Stimulated activated CD8-positive, alpha-beta memory T cell treated with anti-CD3 and anti-CD28 coated beads, Interleukin-4, amount 100 ng/mL, for 24 hours (primary cell): ENCODE measurements at regions not wholly inside any gene's neighbourhood (a gene's known extent, or its start where the extent isn't known, plus 50 kb on each side); places are given as distances from the start of the nearest gene placed in this dataset.
"Not testable (repeated sequence)": the region's sequence is repeated elsewhere in the genome, so short reads cannot be mapped to it uniquely, and the experiment has no call there.

Source experiments
- DNase-seq: peaks from one replicate; pipeline ENCODE4 v3.0.0-alpha.2; 2020; ENCODE audit warnings: low read depth

DNA sequence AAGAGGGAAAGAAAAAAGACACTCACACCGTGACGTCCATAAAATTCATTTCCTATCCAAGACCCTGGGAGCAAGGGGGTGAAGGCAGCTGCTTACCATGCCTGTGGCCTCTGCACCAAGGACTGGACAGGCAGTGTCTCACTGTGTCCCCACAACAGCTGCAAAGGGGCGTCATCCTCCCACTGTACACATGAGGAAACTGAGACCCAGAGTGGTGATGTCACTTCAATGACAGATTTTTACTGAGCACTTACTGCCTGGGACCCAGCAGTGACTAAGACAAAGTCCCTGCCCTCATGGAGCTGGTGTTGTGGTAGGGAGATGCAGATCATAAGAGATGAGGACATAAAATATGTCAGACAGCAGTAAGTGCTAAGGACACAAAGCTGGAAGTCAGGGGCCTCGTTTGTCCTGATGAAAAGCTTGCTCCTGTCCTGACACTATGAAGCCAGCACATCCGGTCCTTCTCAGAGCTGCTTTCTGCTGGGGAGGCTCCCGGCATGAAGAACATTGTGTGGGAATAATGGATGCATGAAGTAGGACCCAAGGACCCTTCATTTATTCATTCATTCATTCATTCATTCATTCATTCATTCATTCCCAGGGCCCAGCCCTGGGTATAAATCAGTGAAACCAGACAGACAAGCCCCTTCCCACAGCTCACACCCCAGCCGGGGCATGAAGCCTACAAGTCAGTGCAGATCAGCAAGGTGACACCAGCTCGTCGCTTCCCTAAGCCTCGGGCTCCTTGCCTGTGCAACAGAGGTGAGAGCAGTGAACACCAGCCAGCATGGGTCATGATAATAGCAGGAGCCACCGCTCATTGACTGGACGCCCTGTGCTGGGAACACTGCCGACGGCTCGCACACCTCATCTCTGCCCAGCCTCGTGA, 473.7 kb downstream of the MATN1 start:
- no peak for DNase-seq

DNA sequence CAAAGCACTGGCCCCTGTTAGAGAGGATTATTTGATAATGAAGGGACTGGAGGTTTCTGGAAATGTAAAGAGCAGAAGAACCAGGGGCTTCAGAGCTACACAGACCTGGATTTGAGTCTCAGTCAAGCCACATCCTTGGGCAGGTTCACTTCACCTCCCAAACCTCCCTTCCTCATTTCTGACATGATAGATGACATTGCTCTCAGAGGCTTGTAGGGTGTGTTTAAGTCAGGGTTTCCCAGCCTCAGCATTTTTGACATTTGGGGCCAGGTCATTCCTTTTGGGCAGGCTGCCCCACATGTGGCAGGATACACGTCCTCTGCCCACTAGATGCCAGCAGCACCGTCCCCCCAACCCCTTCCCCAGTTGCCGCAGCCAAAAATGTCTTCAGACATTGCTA, 474.6 kb downstream of the MATN1 start:
- DNase-seq, result no peak

DNA sequence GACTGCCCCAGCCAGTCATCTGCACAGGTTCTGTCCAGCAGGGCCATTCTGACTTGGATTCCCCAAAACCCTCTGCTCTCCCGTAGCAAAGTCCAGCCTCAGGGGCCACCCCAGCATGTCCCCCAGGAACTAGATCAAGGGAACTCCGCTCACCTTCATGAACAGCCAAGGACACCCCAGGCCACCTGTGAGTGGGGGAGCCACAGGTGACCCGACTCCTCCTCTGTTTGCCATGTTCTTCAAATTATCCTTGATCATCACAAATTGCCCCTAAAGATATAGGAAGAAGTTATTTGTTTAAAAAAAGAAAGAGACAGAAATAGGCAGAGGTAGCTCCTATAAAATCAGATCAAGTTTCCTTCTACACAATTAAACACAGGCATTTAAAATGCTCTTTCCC, 475.0 kb downstream of the MATN1 start:
- no peak for DNase-seq

DNA sequence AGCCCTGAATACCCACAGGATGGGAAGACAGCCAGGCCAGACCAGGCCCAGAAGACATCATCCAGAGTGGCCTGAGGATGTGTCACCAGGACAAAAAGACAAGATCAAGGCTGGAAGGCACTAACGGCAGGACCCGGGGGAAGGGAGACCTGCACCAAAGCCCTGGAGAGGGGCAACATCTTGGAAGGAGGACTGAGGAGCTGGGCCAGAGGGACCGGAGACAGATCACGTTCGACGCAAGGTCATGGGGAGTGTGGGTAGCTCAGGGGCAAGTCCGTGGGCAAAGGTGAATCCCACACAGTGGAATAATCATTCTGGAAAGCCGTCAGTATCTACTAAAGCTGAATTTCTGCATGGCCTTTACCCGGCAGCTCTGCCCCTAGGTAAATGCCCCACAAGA, 478.6 kb downstream of the MATN1 start:
- no peak for DNase-seq

DNA sequence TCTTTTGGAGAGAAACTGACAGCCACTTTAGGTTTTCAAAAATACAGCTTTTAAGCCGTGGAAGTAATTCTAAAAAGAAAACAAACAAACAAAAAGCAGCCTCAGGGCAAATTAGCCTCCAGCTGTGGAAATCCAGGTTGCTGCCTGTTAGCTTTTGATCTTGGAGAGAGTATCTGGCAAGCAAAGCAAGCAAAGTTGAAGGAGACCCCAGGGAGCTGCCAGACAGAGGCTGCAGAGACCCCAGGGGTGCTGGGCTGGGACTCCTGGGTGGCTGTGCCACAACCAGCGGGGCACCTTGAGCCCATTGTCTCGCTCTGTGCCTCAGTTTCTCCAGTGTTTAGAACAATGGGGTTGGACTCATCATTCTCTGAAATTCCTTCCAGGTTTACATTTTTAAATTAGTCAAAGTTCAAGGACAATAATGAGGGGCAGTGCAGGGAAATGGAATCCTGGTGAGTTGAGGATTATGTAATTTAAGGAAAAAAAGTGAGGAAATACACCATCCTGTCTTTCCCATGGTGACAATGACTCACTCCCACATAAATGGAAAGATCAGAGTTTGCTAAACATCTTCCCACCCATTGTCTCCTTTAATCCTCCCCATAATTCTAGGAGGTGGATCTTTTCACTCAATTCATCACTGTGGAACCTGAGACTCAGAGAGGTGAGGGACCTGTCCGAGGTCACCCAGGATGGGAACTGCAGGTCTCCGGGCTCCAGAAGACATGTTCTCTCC, 480.5 kb downstream of the MATN1 start:
- no peak for DNase-seq

DNA sequence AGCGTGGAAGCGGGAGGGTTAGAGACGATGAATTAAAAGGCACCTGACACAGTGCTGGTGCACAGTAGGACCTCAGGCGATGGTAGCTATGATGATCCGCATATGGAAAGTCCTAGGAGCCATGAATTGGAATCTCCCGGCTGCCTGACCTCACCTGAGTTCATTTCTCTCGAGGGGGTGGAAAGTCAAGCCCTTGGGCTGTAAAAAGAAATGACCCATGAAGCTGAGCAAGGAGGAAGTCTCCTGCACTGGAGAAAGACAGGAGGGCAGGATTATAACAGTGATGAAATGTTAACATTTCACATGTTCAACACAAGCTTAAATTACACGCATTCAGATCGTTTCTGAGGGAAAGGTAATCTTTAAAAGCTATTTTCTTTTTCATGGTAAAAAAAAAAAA, 481.2 kb downstream of the MATN1 start:
- no peak for DNase-seq

DNA sequence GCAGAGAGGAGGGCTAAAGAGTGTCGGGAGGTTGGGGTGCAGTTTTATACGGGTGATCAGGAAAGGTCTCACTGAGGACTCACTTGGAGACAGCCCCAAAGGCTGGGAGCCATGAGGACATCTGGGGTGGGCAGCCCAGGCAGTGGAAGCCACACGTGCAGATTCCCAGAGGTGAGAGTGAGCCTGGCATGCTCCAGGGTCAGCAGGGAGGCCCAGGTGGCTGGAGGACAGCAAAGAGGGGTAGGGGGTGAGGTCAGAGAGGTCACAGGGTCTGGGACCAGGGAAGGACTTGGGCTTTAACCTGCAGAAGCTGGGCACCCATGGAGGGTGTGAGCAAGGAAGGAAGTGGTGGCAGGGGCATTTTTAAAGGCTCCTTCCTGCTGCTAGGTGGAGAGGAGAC, 481.7 kb downstream of the MATN1 start:
- DNase-seq, result no peak

DNA sequence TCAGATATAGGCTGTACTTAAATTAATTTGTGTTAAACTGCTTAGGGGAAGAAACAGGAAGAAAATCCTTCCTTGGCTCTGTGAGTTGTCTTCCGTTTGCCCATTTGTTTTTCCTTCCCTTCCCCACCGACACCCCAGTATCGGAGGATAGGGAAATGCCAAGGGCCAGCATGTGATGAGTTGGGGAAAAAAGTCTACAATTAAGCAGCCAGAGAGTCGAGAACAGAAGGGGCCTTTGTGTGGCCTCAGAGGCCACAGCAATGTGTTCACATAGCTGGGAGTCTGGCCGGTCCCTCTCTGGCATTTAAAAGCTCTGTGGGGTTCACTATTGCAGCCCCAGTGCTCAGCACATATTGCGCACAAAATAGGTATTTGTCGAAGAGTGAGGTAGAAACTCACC, 489.3 kb downstream of the MATN1 start:
- DNase-seq, result no peak

DNA sequence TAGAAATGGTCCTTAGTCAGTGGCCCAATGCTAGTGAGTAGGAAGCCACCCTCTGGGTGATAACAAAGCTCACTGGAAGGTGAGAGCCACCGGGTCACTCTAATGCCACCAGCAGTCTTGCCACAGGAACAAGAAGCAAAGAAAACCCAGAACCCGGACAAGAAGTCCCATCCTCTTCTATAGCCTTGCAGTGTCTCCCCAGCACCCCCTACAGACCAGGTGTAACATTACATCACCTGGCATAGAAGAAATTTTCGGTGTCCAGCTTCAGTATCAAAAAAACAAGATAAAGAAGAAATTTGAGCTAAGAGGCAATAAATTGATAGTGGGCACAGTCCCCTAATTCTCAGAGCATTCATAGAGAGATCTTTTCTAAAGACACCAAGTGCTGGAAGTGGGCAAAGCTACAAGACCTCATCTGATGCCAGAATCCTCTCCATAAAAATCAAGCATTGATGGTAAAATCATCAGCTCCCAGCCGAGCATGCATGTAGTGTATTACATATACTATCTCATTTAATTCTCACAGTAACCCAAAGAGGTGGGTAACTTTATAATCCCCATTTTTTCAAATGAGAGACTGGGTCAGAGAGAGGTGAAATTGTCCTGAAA, 491.0 kb downstream of the MATN1 start:
- DNase-seq, result no peak

DNA sequence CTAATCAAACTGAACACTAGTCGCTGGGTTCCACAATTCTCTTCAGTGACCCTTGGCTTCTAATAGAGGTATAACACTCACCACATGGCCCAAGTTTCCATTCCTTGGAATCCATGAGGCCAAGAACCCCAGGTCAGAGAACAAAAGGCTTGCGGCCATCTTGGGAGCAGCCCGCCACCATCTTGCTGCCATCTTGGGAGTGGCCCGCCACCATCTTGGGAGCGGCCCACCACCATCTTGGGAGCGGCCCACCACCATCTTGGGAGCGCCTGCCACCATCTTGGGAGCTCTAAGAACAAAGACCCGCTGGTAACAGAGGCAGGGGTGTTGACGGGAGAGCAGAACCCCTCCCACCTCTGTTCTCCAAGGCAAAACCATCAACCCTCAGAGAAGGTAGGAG, 493.4 kb downstream of the MATN1 start:
- no peak for DNase-seq

DNA sequence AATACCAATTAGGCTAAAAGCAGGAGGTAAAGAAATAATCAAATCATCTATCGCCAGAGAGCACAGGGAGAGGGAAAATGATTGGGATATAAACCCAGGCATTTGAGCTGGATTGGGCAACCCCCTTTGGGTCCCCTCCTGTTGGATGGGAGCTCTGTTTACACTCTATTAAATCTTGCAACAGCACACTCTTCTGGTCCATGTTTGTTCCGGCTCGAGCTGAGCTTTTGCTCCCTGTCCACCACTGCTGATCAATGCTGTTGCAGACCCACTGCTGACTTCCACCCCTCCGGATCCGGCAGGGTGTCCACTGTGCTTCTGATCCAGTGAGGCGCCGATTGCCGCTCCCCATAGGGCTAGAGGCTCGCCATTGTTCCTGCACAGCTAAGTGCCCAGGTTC, 493.8 kb downstream of the MATN1 start:
- no peak for DNase-seq

DNA sequence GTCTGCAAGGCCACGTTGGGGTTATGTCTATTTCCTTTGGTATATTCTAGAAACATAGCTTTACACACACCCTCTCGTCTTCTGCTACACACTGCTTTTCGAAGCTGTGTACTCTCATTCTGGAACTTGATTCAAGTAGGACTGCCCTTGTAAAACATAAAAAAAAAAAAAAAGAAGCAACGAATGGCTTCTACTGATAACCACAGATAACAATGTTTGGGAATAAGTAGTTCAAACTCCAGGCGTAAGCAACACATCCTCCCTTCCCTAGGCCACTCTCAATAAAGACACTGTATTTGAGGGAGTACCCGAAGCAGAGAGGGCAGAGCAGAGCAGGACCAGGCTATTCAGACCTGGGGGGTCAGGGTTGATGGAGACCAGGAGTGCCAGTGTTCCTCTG, 496.7 kb downstream of the MATN1 start:
- DNase-seq, result no peak

DNA sequence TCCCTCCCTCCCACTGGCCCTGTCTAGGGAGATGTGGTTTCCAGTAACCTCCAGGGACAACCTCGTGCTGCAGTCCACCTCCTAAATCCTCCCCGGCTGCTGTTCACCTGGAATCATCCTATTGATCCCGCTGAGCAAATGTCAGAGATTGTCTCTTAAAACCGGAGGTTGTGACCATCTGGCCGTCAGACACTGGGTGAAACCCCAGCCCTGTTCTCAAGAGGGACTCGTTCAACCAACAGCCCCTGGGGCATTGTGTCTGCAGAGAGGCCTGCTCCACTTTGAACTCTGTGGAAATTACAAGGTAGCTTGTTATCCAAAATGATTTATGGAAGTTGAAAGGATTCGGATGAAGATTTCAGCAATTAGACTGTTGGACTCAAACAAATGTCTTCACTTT, 498.0 kb downstream of the MATN1 start:
- no peak for DNase-seq

DNA sequence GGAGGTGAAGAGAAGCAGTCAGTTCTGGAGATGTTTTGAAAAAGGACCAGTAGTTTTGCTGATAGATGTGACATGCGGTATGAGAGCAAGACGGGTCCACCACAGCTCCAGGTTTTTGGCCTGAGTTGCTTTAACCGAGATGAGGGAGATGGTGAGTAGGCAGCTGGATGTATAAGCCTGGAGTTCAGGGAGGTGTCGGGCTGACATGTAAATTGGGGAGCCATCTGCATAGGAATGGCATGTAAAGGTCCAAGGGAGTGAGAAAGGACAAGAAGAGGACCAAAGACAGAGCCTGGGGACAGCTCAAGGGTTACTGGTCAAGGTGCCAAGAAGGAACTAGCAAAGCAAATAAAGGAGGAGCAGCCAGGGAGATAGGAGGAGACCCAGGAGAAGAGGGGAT, 503.7 kb downstream of the MATN1 start:
- DNase-seq, result no peak

DNA sequence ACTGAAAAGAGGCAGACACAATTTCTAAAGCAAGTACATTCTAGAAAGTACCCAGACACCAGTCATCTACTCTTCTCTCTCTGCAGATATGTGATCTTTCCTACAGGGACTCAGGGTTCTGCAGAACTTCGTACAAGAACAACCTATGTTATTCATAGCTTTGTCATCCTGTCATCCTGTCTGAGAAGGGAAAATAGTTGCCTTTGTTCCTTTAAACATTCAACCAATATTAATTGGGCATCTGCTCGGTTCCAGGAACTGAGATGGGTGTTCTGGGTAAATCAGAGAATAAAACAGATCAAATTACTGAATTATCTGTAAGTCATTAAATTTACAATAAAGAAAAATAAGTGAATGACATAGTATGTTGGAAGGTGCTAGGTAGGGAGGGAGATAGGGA, 504.9 kb downstream of the MATN1 start:
- no peak for DNase-seq

DNA sequence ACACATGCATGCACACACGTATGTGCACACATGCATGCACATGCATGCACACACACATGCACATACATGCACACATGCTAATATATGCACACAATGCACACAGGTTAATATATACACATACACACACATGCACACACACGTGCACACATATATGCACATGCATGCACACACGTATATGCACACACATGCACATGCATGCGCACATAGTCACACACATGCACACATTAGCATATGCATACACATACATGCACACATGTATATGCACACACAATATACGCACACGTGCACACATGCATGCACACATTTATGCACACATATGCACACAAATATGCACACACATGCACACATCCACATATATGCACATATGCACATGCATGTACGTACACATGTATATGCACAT, 506.8 kb downstream of the MATN1 start:
- DNase-seq, result no peak

DNA sequence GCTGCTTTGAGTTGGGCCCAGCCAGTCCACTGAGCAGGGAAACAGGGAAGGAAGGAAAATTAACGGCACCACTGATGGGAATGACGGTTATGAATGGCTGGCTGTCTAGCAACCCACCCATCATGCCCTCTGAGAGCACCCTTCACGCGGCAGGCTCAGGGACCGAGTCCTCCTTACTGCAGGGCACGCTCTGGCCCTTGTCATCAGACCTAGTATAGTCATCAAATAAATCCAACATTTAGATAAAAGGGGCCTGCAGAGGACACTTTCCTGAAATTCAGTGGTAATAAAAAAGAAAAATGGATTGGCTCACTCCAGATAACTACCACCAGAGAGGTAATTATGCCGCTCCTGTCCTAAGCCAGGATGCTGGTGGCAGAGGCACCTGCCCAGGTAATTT, 509.4 kb downstream of the MATN1 start:
- DNase-seq, result no peak

DNA sequence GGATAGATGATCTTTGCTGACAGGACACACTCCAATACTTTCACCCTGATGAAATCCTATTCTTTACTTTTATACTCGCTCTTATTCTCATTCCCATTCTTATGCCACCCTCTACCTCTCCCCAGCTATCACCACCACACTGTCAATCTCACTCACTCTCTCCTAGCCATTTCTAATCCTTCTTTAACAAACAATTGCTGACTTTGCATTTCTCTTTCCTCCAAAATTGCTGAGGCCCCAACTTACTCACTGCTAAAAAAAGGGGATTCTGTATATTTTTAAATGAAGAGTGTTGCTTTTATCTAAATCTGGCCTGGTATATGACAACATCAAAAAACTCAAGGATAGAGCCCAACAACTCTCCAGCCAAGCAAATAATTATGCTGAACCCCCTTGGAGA, 515.4 kb downstream of the MATN1 start:
- DNase-seq, result not testable (repeated sequence)

DNA sequence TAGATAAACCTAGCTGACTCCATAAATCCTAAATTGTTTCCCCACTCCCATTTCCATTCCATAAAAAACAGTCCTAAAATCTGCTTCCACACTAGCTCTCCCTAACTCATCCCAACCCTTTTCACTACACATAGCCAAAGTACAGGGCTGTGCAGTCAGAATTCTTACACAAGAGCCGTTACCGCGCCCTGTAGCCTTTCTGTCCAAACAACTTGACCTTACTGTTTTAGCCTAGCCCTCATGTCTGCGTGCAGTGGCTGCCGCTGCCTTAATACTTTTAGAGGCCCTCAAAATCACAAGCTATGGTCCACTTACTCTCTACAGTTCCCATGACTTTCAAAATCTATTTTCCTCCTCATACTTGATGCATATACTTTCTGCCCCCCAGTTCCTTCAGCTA, 516.8 kb downstream of the MATN1 start:
- not testable (repeated sequence) for DNase-seq

DNA sequence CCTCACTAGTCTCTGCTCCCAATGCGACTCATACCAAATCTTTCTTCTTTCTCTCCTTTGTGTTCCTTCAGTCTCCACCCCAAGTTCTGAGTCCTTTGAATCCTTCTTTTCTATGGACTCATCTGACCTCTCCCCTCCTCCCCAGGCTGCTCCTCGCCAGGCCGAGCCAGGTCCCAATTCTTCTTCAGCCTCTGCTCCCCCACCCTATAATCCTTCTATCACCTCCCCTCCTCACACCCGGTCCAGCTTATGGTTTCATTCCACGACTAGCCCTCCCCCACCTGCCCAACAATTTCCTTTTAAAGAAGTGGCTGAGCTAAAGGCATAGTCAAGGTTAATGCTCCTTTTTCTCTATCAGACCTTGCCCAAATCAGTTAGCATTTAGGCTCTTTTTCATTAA, 518.5 kb downstream of the MATN1 start:
- not testable (repeated sequence) for DNase-seq

DNA sequence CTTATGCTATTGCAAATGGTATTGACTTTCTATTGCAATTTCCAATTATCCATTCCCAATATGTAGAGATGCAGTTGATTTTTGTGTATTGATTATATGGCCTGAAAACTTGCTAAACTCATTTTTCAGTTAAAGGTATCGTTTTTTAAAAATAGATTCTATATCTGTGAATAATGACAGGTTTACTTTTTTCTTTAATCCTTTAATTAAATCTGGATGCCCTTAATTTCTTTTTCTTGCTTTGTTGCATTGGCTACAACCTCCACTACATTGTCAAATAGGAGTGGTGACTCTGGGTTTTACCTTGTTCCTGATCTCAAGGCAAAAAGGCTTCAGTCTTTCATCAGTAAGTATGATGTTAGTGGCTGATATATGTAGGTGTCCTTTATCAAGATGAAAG, 522.4 kb downstream of the MATN1 start:
- no peak for DNase-seq

DNA sequence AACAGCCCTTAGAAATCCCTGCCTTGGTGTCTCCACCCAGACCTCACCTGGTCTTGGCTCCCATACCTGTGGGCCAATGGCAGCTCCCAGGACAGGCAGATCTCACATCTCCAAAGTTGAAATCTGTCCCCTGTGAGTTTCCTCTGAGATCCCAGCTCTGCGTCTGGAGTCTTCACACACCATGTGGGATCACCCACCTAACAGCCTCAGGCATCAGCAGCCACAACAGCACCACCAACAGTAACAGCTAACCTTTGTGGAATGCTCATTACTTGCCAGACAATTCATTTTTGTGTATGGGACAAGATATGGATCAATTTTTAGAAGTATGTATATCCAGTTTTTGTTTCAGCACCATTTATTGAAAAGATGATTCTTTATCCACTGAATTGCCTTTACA, 523.2 kb downstream of the MATN1 start:
- DNase-seq, result no peak

DNA sequence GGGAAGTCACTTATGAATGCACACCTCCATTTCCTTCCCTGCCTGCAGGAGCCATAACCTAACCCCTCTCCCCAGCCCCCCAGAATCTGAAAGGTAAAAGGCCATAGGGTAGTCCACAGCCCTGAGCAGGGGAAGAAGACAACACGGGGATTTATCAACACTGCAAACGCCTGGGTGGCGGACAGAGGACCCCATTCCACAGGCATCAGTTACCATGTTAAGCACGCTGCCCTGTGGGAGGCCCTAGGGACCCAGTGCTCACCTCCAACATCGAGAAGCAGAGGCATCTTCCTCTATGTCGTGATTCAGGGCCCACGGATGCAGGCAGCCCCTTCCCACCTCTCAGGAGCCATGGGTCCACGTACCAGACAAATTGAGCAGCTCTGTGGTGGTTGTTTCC, 523.8 kb downstream of the MATN1 start:
- DNase-seq, result no peak
